Hepatocyte (in vitro differentiated cells): ENCODE measurements at regions not wholly inside any gene's neighbourhood (a gene's known extent, or its start where the extent isn't known, plus 50 kb on each side); places are given as distances from the start of the nearest gene placed in this dataset.

Source experiments
- EZH2 ChIP-seq: fragments of 200-600 bp; sonication (generic); IDR thresholded peaks from 2 replicates; pipeline ENCODE4 v1.6.1; 2016; ENCODE audit warnings: antibody characterized with exemption, mild to moderate bottlenecking, borderline replicate concordance
- EZH2phosphoT487 ChIP-seq: fragments of 200-600 bp; sonication (generic); IDR thresholded peaks from one replicate; pipeline ENCODE4 v1.6.1; 2018; ENCODE audit warnings: antibody characterized with exemption, mild to moderate bottlenecking, low read depth, moderate library complexity; ENCODE audit not compliant: unreplicated experiment, severe bottlenecking
- TF ChIP-seq, protein P1 (sequence below): fragments of 200-600 bp; sonication (generic); IDR thresholded peaks from 2 replicates; pipeline ENCODE4 v1.5.1; 2016; ENCODE audit warnings: antibody characterized with exemption, mild to moderate bottlenecking; ENCODE audit not compliant: poor library complexity

DNA sequence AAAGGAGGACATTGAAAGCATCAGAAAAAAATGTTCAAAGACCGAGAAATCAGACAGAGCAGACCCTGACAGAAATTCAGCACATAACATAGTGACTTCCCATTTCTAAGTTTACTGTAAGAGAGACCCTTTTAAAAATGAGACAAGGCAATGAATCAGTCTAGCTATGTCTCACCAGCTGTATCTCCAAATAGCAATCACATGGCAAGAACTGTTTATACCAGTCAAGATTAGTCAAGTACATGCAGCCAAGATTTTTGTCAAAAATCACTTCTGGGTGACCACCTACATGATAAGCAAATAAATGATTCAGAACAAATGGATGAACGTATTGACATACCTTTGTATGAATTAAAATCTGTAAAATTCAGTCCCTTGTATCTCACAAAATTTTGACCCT is 138.0 kb downstream of the DTWD1 start:
- TF ChIP-seq, protein P1, sequence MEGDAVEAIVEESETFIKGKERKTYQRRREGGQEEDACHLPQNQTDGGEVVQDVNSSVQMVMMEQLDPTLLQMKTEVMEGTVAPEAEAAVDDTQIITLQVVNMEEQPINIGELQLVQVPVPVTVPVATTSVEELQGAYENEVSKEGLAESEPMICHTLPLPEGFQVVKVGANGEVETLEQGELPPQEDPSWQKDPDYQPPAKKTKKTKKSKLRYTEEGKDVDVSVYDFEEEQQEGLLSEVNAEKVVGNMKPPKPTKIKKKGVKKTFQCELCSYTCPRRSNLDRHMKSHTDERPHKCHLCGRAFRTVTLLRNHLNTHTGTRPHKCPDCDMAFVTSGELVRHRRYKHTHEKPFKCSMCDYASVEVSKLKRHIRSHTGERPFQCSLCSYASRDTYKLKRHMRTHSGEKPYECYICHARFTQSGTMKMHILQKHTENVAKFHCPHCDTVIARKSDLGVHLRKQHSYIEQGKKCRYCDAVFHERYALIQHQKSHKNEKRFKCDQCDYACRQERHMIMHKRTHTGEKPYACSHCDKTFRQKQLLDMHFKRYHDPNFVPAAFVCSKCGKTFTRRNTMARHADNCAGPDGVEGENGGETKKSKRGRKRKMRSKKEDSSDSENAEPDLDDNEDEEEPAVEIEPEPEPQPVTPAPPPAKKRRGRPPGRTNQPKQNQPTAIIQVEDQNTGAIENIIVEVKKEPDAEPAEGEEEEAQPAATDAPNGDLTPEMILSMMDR = no peak
- TF ChIP-seq EZH2 (no peak), EZH2phosphoT487 (no peak)
